Muscle layer of colon (tissue), 2 donors: ENCODE measurements at regions not wholly inside any gene's neighbourhood (a gene's known extent, or its start where the extent isn't known, plus 50 kb on each side); places are given as distances from the start of the nearest gene placed in this dataset.

Source experiments
- H3K27ac ChIP-seq: one replicate; pipeline ENCODE4 v1.7.0; 2013; ENCODE audit warnings: low read depth, mild to moderate bottlenecking, low read length, moderate library complexity
- H3K27me3 ChIP-seq, 2 donors: one replicate each; pipeline ENCODE4 v1.7.0; 2013; ENCODE audit warnings: low read length in 2 of 2, mild to moderate bottlenecking in 2 of 2; ENCODE audit not compliant: insufficient read depth in 2 of 2, control insufficient read depth in 1 of 2
- H3K36me3 ChIP-seq: one replicate; pipeline ENCODE4 v1.7.0; 2013; ENCODE audit warnings: mild to moderate bottlenecking, low read length; ENCODE audit not compliant: insufficient read depth
- H3K4me1 ChIP-seq: one replicate; pipeline ENCODE4 v1.7.0; 2013; ENCODE audit warnings: mild to moderate bottlenecking, low read length; ENCODE audit not compliant: insufficient read depth
- H3K4me3 ChIP-seq, 2 donors: one replicate each; pipeline ENCODE4 v1.7.0; 2013; ENCODE audit warnings: low read length in 2 of 2, low read depth in 1 of 2, mild to moderate bottlenecking in 1 of 2, moderate library complexity in 1 of 2
- H3K9ac ChIP-seq: one replicate; pipeline ENCODE4 v1.7.0; 2013; ENCODE audit warnings: low read length
- H3K9me3 ChIP-seq: one replicate; pipeline ENCODE4 v1.7.0; 2013; ENCODE audit warnings: mild to moderate bottlenecking, low read length
- donor health status: abdominal sarcoma.
- donor health status: Adenocarcinoma of cecum.

GRCh38 chr7:9013940-9014339, 580.5 kb downstream of the NXPH1 start:
- H3K4me3 ChIP-seq: no peak overlapping the region
- no peaks in the 10 kb centered on the region for H3K36me3 ChIP-seq
- H3K9me3 ChIP-seq: no peaks in the 10 kb centered on the region
- H3K4me1 ChIP-seq: no peaks in the 10 kb centered on the region
- H3K27ac ChIP-seq: no peak overlapping the region
- no peaks in the 10 kb centered on the region for H3K27me3 ChIP-seq
- no peak overlapping the region for H3K9ac ChIP-seq

- Histone ChIP-seq H3K27ac (no peak overlapping the region), H3K27me3 (no peaks in the 10 kb centered on the region), H3K4me1 (no peaks in the 10 kb centered on the region), H3K9me3 (no peaks in the 10 kb centered on the region), H3K9ac (no peak overlapping the region), H3K36me3 (no peaks in the 10 kb centered on the region), H3K4me3 (no peak overlapping the region)
Measured at GRCh38 chr7:9017286-9017685, 583.9 kb downstream of the NXPH1 start.

DNA sequence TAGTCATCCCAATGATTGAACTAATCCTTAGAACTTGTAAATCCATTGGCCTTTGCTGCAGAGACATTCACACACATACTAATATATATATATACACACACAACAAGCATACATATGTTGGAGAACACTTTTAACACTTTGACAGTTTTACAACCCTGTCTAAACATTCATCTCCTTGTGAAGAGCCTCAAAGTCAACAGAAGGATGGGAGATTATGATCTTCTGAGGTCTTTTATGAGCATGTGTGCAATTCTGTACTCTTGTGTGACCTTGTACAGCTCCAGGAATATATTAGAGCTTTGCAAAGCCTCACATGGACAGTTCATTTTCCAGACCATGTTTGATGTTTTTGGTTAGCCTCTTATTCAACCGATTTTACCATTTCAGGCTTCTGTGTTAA, 589.0 kb downstream of the NXPH1 start:
- H3K9ac ChIP-seq: no peak overlapping the region
- H3K27me3 ChIP-seq: no peaks in the 10 kb centered on the region
- H3K4me3 ChIP-seq: no peak overlapping the region
- no peaks in the 10 kb centered on the region for H3K9me3 ChIP-seq
- H3K36me3 ChIP-seq: no peaks in the 10 kb centered on the region
- H3K4me1 ChIP-seq: no peaks in the 10 kb centered on the region
- H3K27ac ChIP-seq: no peak overlapping the region

GRCh38 chr7:9023675-9024294, 590.4 kb downstream of the NXPH1 start:
- no peaks in the 10 kb centered on the region for H3K36me3 ChIP-seq
- no peak overlapping the region for H3K27ac ChIP-seq
- no peak overlapping the region for H3K9ac ChIP-seq
- no peak overlapping the region for H3K4me3 ChIP-seq
- H3K27me3 ChIP-seq: no peaks in the 10 kb centered on the region
- no peaks in the 10 kb centered on the region for H3K4me1 ChIP-seq
- H3K9me3 ChIP-seq: no peaks in the 10 kb centered on the region

DNA sequence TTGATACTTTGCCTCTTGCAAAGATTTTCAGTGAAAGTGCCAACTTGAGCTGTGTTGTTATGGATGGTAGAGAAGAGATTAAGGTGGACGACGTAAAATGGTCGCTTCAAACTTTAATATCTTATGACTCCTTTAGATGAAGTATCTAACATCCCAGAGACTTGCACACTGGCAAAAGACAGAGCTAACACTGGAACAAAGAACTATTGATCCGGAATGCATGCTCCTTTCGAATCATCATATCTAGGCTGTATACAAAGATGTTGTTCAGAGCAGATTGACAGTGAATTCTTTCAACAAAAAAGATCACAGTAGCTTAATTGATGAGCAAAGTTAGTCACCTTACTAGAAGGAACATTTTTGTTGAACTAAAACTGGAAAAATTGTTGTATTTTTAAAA, 592.7 kb downstream of the NXPH1 start:
- Histone ChIP-seq H3K4me3 (no peak overlapping the region), H3K36me3 (no peaks in the 10 kb centered on the region), H3K9me3 (no peaks in the 10 kb centered on the region), H3K4me1 (no peaks in the 10 kb centered on the region), H3K9ac (no peak overlapping the region), H3K27me3 (no peaks in the 10 kb centered on the region), H3K27ac (no peak overlapping the region)

GRCh38 chr7:9028012-9028411, 594.6 kb downstream of the NXPH1 start:
- H3K4me1 ChIP-seq: no peaks in the 10 kb centered on the region
- H3K4me3 ChIP-seq: no peak overlapping the region
- H3K36me3 ChIP-seq: no peaks in the 10 kb centered on the region

DNA sequence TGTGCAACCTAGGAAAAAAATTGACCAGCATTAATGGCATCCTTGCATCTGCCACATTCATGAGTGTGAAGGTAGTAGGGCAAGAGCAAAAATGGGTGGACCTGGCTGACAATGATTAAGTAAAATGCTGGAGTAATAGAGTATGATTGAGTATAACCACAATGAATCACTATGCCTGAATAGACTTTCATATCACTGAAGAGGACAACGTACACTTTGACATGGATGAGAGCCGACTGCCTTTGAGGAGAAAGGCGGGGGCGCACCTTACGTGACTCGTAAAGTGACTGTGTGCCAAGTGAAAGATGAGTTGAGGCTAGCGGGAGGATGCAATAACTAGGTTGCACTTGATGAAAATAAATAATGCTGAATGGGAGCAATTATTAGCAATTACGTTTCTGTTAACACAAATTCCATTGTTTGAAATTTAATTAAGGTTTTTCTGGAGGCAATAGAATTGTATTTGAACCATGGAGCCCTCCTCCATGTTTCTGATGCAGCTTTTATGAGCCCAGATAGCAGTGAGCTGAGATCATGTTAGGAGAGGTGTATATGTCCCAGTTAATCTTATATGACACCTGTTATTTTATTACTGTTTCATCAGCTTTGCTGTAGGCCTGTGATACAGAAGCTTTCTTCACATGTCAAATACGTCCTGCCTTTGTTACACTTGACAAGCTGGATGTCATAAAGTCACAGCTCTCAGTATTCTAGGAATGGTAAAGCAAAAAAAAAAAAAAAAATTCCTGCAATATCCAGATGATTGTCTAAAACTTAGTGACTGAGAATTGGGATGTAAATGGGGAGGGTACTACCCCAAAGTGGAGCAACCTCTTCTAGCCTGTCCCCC, 596.5 kb downstream of the NXPH1 start:
- no peak overlapping the region for H3K4me3 ChIP-seq
- no peak overlapping the region for H3K9ac ChIP-seq
- no peaks in the 10 kb centered on the region for H3K4me1 ChIP-seq
- H3K36me3 ChIP-seq: no peaks in the 10 kb centered on the region
- no peaks in the 10 kb centered on the region for H3K27me3 ChIP-seq
- no peaks in the 10 kb centered on the region for H3K9me3 ChIP-seq
- no peak overlapping the region for H3K27ac ChIP-seq

More at GRCh38 chr7:9028012-9028411, 594.6 kb downstream of the NXPH1 start:
- Histone ChIP-seq H3K27me3 (no peaks in the 10 kb centered on the region), H3K9ac (no peak overlapping the region), H3K27ac (no peak overlapping the region), H3K9me3 (no peaks in the 10 kb centered on the region)

DNA sequence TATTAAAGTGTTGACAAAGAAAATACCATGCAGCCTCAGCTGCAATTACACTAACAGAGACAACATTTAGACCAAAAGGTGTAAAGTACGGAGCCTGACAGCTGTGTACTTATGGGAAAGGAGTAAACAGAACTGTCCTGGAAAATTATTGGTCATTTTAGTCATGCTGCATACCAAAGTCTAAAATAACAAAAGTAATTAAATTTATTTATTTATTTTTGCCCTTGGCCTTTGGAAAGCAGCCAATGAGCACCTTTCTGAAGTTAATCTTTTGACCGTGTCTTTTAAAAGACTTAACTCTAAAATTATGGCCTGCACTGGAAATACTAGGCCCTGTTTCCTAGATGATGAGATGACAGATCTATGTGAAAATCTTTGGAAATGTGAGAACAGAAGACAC, 597.6 kb downstream of the NXPH1 start:
- no peaks in the 10 kb centered on the region for H3K4me1 ChIP-seq
- no peaks in the 10 kb centered on the region for H3K36me3 ChIP-seq
- no peaks in the 10 kb centered on the region for H3K27me3 ChIP-seq
- H3K9ac ChIP-seq: no peak overlapping the region
- H3K9me3 ChIP-seq: no peaks in the 10 kb centered on the region
- no peak overlapping the region for H3K27ac ChIP-seq
- H3K4me3 ChIP-seq: no peak overlapping the region

DNA sequence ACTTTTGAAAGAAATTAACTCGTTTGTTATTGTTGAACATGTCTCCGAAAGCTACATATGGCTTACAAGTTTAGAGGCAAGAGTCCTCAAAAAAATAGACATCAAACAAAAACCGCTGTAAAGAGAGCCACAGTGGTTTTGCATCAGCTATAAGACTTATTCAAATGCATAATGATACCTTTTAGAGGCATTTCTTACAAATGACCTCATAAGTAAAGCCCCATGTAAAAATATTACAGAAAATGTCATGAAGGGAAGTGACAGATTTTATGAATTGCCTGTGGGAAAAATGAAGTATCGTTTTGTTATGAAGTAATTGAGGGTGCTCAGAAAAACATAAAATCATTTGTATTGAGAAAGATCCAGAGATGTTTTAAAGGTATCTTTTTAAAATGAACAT, 598.0 kb downstream of the NXPH1 start:
- Histone ChIP-seq H3K27ac (no peak overlapping the region), H3K9ac (no peak overlapping the region), H3K36me3 (no peaks in the 10 kb centered on the region), H3K27me3 (no peaks in the 10 kb centered on the region), H3K4me1 (no peaks in the 10 kb centered on the region), H3K4me3 (no peak overlapping the region), H3K9me3 (no peaks in the 10 kb centered on the region)

GRCh38 chr7:9036080-9036479, 602.7 kb downstream of the NXPH1 start:
- no peak overlapping the region for H3K9ac ChIP-seq
- H3K27me3 ChIP-seq: no peaks in the 10 kb centered on the region
- H3K4me1 ChIP-seq: no peaks in the 10 kb centered on the region
- H3K4me3 ChIP-seq: no peak overlapping the region
- no peak overlapping the region for H3K27ac ChIP-seq
- H3K36me3 ChIP-seq: no peaks in the 10 kb centered on the region
- no peaks in the 10 kb centered on the region for H3K9me3 ChIP-seq

- Histone ChIP-seq H3K9me3 (no peaks in the 10 kb centered on the region), H3K27me3 (no peaks in the 10 kb centered on the region), H3K36me3 (no peaks in the 10 kb centered on the region), H3K4me3 (no peak overlapping the region), H3K9ac (no peak overlapping the region), H3K27ac (no peak overlapping the region), H3K4me1 (no peaks in the 10 kb centered on the region)
Measured at GRCh38 chr7:9071160-9071762, 637.9 kb downstream of the NXPH1 start.
